ENCODE measurements at regions not wholly inside any gene's neighbourhood (a gene's known extent, or its start where the extent isn't known, plus 50 kb on each side); places are given as distances from the start of the nearest gene placed in this dataset.

GRCh38 chr10:128714644-128715415 is 588.6 kb upstream of the MKI67 start:
- TF ChIP-seq SALL2 (CRISPR knock-in tag; IDR thresholded peaks at IDR 0.05) (no peak), PBX3 (CRISPR knock-in tag; IDR thresholded peaks at IDR 0.05; ENCODE audit: borderline replicate concordance) (no peak), TGIF2 (CRISPR knock-in tag; IDR thresholded peaks at IDR 0.05) (no peak), CREB1 (IDR thresholded peaks at IDR 0.05) (no peak), CREB1 (CRISPR knock-in tag; IDR thresholded peaks at IDR 0.05) (no peak), POLR2A (IDR thresholded peaks at IDR 0.05; ENCODE audit: insufficient read depth in 1 of 2, low read depth in 2 of 2, low read length in 2 of 2) (no peak), CTCF (CRISPR knock-in tag; IDR thresholded peaks at IDR 0.05) (no peak), SOX6 (IDR thresholded peaks at IDR 0.05) (no peak), SOX6 (CRISPR knock-in tag; IDR thresholded peaks at IDR 0.05) (no peak), ZNF263 (CRISPR knock-in tag; IDR thresholded peaks at IDR 0.05) (no peak), GTF2F1 (IDR thresholded peaks at IDR 0.05; ENCODE audit: low read length) (no peak), ZNF235 (CRISPR knock-in tag; IDR thresholded peaks at IDR 0.05; ENCODE audit: borderline replicate concordance) (no peak), SP1 (IDR thresholded peaks at IDR 0.05) (no peak), SP1 (CRISPR knock-in tag; IDR thresholded peaks at IDR 0.05) (no peak), MEF2D (CRISPR knock-in tag; IDR thresholded peaks at IDR 0.05) (no peak), KLF11 (CRISPR knock-in tag; IDR thresholded peaks at IDR 0.05) (no peak)

All from HepG2 (cell line).